Left ventricle myocardium inferior (tissue), 1 donor: ENCODE measurements at regions not wholly inside any gene's neighbourhood (a gene's known extent, or its start where the extent isn't known, plus 50 kb on each side); places are given as distances from the start of the nearest gene placed in this dataset.

Experiments
- DNase-seq: peaks from one replicate; pipeline ENCODE4 v3.0.0-alpha.2; 2020
- H3K27ac ChIP-seq: fragments of 200-600 bp; replicated peaks from 2 replicates; pipeline ENCODE4 v1.8.0; 2021
- H3K27me3 ChIP-seq: fragments of 200-600 bp; 2 replicates; pipeline ENCODE4 v1.8.0; 2021; ENCODE audit warnings: low read depth
- H3K36me3 ChIP-seq: fragments of 200-600 bp; 2 replicates; pipeline ENCODE4 v1.8.0; 2021
- H3K4me1 ChIP-seq: fragments of 200-600 bp; 2 replicates; pipeline ENCODE4 v1.8.0; 2021
- H3K4me3 ChIP-seq: fragments of 200-600 bp; 2 replicates; pipeline ENCODE4 v1.8.0; 2021; ENCODE audit warnings: mild to moderate bottlenecking, moderate library complexity
- H3K9me3 ChIP-seq: fragments of 200-600 bp; replicated peaks from 2 replicates; pipeline ENCODE4 v1.8.0; 2021
- CTCF ChIP-seq: fragments of 200-600 bp; IDR thresholded peaks from 2 replicates; pipeline ENCODE4 v1.8.0; 2021; ENCODE audit warnings: antibody characterized with exemption, mild to moderate bottlenecking, borderline replicate concordance
- intact Hi-C: fragments of 100-400 bp; cut with micrococcal nuclease; formaldehyde crosslinking; loops from one replicate; pipeline ENCODE4 v1.11.0; 2022
- donor health status: DM: no; HTN: yes; CAD: no; lungs with severe emphysema.

GRCh38 chr22:47943729-47944700 is 1181.6 kb downstream of the TBC1D22A start:
- no peak for DNase-seq
- H3K27ac ChIP-seq, result no peak overlapping the region
- intact Hi-C loops, result no loop called here
- H3K27me3 ChIP-seq, result peaks cover 51% of the 10 kb centered on the region
- H3K4me1 ChIP-seq, result no peaks in the 10 kb centered on the region
- H3K4me3 ChIP-seq, result no peak overlapping the region
- no peaks in the 10 kb centered on the region for H3K36me3 ChIP-seq
- no peaks in the 10 kb centered on the region for H3K9me3 ChIP-seq
- no peak for TF ChIP-seq CTCF

- no peak for DNase-seq
- Histone ChIP-seq H3K36me3 (no peaks in the 10 kb centered on the region), H3K4me1 (no peaks in the 10 kb centered on the region), H3K9me3 (peaks cover 14% of the 10 kb centered on the region), H3K27ac (no peak overlapping the region), H3K4me3 (no peak overlapping the region), H3K27me3 (peaks cover 38% of the 10 kb centered on the region)
- no peak for TF ChIP-seq CTCF
- intact Hi-C loops, result no loop called here
These were observed 1177.8 kb downstream of the TBC1D22A start for GRCh38 chr22:47940211-47940610.

GRCh38 chr22:47933891-47934290 is 1171.4 kb downstream of the TBC1D22A start:
- Histone ChIP-seq H3K27ac (no peak overlapping the region), H3K36me3 (no peaks in the 10 kb centered on the region), H3K9me3 (peaks cover 34% of the 10 kb centered on the region), H3K4me3 (no peak overlapping the region), H3K4me1 (no peaks in the 10 kb centered on the region), H3K27me3 (peaks cover 35% of the 10 kb centered on the region)
- no peak for DNase-seq
- intact Hi-C loops, result no loop called here
- no peak for TF ChIP-seq CTCF

GRCh38 chr22:47933226-47933625 is 1170.8 kb downstream of the TBC1D22A start:
- Histone ChIP-seq H3K27ac (no peak overlapping the region), H3K9me3 (peaks cover 34% of the 10 kb centered on the region), H3K4me3 (no peak overlapping the region), H3K27me3 (peaks cover 32% of the 10 kb centered on the region), H3K36me3 (no peaks in the 10 kb centered on the region), H3K4me1 (no peaks in the 10 kb centered on the region)
- no peak for TF ChIP-seq CTCF
- intact Hi-C loops, result no loop called here
- no peak for DNase-seq

- H3K27ac ChIP-seq, result no peak overlapping the region
- H3K9me3 ChIP-seq, result peaks cover 22% of the 10 kb centered on the region
- H3K4me1 ChIP-seq, result no peaks in the 10 kb centered on the region
- no peak overlapping the region for H3K4me3 ChIP-seq
- TF ChIP-seq CTCF, result no peak
- no peak for DNase-seq
- intact Hi-C loops, result no loop called here
- H3K27me3 ChIP-seq, result peaks cover 66% of the 10 kb centered on the region
- H3K36me3 ChIP-seq, result no peaks in the 10 kb centered on the region
These were observed 1167.3 kb downstream of the TBC1D22A start for GRCh38 chr22:47929646-47930185.
